H9 (cell line): ENCODE measurements at regions not wholly inside any gene's neighbourhood (a gene's known extent, or its start where the extent isn't known, plus 50 kb on each side); places are given as distances from the start of the nearest gene placed in this dataset.
"Not testable (repeated sequence)": the region's sequence is repeated elsewhere in the genome, so short reads cannot be mapped to it uniquely, and the experiment has no call there.

Experiments
- DNase-seq: peaks from one replicate; pipeline ENCODE4 v3.0.0-alpha.2; 2017
- H2AFZ ChIP-seq: one replicate; pipeline ENCODE4 v1.6.1; 2013; ENCODE audit warnings: mild to moderate bottlenecking, low read length, control low read depth, moderate library complexity
- H2AK5ac ChIP-seq: 2 replicates; pipeline ENCODE4 v1.6.1; 2013; ENCODE audit warnings: low read length, control low read depth, mixed read lengths; ENCODE audit not compliant: insufficient read length
- H2BK120ac ChIP-seq: one replicate; pipeline ENCODE4 v1.6.1; 2013; ENCODE audit warnings: low read depth, mild to moderate bottlenecking, low read length, control low read depth, inconsistent platforms; ENCODE audit not compliant: poor library complexity, severe bottlenecking
- H2BK12ac ChIP-seq: 2 replicates; pipeline ENCODE4 v1.6.1; 2013; ENCODE audit warnings: low read length, control low read depth, mixed read lengths, low read depth; ENCODE audit not compliant: insufficient read length
- H2BK15ac ChIP-seq: 2 replicates; pipeline ENCODE4 v1.6.1; 2013; ENCODE audit warnings: low read depth, low read length, control low read depth
- H2BK20ac ChIP-seq: one replicate; pipeline ENCODE4 v1.6.1; 2013; ENCODE audit warnings: low read depth, mild to moderate bottlenecking, low read length, control low read depth, inconsistent platforms; ENCODE audit not compliant: poor library complexity, severe bottlenecking
- H2BK5ac ChIP-seq: 2 replicates; pipeline ENCODE4 v1.6.1; 2013; ENCODE audit warnings: low read length, control low read depth, mixed read lengths; ENCODE audit not compliant: insufficient read length
- H3K14ac ChIP-seq: 2 replicates; pipeline ENCODE4 v1.6.1; 2013; ENCODE audit warnings: low read length, control low read depth; ENCODE audit not compliant: insufficient read depth
- H3K18ac ChIP-seq: 2 replicates; pipeline ENCODE4 v1.6.1; 2013; ENCODE audit warnings: low read depth, mild to moderate bottlenecking, mixed read lengths, low read length, control low read depth; ENCODE audit not compliant: insufficient read length
- H3K23ac ChIP-seq: 2 replicates; pipeline ENCODE4 v1.6.1; 2013; ENCODE audit warnings: low read length, control low read depth, mixed read lengths, low read depth; ENCODE audit not compliant: insufficient read length
- H3K23me2 ChIP-seq: 2 replicates; pipeline ENCODE4 v1.6.1; 2013; ENCODE audit warnings: low read depth, mild to moderate bottlenecking, mixed read lengths, low read length, control low read depth; ENCODE audit not compliant: insufficient read length, poor library complexity, severe bottlenecking
- H3K27ac ChIP-seq: 2 replicates; pipeline ENCODE4 v1.5.1; 2013; ENCODE audit warnings: low read length, control low read depth, mixed read lengths, low read depth; ENCODE audit not compliant: insufficient read length
- H3K27me3 ChIP-seq: 2 replicates; pipeline ENCODE4 v1.6.1; 2013; ENCODE audit warnings: low read length, control low read depth, inconsistent platforms; ENCODE audit not compliant: insufficient read depth
- H3K4ac ChIP-seq: 2 replicates; pipeline ENCODE4 v1.6.1; 2013; ENCODE audit warnings: low read depth, mild to moderate bottlenecking, control low read depth, inconsistent platforms, low read length, moderate library complexity
- H3K4me1 ChIP-seq: 2 replicates; pipeline ENCODE4 v1.6.1; 2013; ENCODE audit warnings: low read length, control low read depth, inconsistent platforms; ENCODE audit not compliant: insufficient read depth
- H3K4me2 ChIP-seq: 2 replicates; pipeline ENCODE4 v1.6.1; 2013; ENCODE audit warnings: low read length, control low read depth, mixed read lengths; ENCODE audit not compliant: insufficient read length, insufficient read depth
- H3K56ac ChIP-seq: 2 replicates; pipeline ENCODE4 v1.6.1; 2013; ENCODE audit warnings: low read depth, mild to moderate bottlenecking, mixed read lengths, low read length, control low read depth; ENCODE audit not compliant: insufficient read length
- H3K79me1 ChIP-seq: 2 replicates; pipeline ENCODE4 v1.6.1; 2013; ENCODE audit warnings: low read depth, mild to moderate bottlenecking, moderate library complexity, low read length, control low read depth, inconsistent platforms; ENCODE audit not compliant: insufficient read depth, poor library complexity, severe bottlenecking
- H3K79me2 ChIP-seq: 2 replicates; pipeline ENCODE4 v1.6.1; 2013; ENCODE audit warnings: low read length, control low read depth, inconsistent platforms; ENCODE audit not compliant: insufficient read depth
- H3K9ac ChIP-seq: 2 replicates; pipeline ENCODE4 v1.6.1; 2013; ENCODE audit warnings: low read length, control low read depth, mixed read lengths; ENCODE audit not compliant: insufficient read length; ENCODE audit errors: extremely low read depth
- H3K9me3 ChIP-seq: one replicate; pipeline ENCODE4 v1.6.1; 2013; ENCODE audit warnings: low read depth, low read length, inconsistent platforms; ENCODE audit not compliant: control insufficient read depth
- H3T11ph ChIP-seq: one replicate; pipeline ENCODE4 v1.6.1; 2013; ENCODE audit warnings: mild to moderate bottlenecking, low read length, control low read depth, inconsistent platforms
- H4K20me1 ChIP-seq: one replicate; pipeline ENCODE4 v1.6.1; 2013; ENCODE audit not compliant: control insufficient read depth, insufficient read length, insufficient read depth
- H4K5ac ChIP-seq: 2 replicates; pipeline ENCODE4 v1.6.1; 2013; ENCODE audit warnings: low read depth, mild to moderate bottlenecking, mixed read lengths, low read length, control low read depth; ENCODE audit not compliant: insufficient read length
- H4K8ac ChIP-seq: replicated peaks from 2 replicates; pipeline ENCODE4 v1.6.1; 2013; ENCODE audit warnings: low read length, control low read depth, mixed read lengths, low read depth; ENCODE audit not compliant: insufficient read length
- H4K91ac ChIP-seq: 2 replicates; pipeline ENCODE4 v1.6.1; 2013; ENCODE audit warnings: low read depth, mild to moderate bottlenecking, moderate library complexity, mixed read lengths, low read length, control low read depth; ENCODE audit not compliant: insufficient read length
- H3K27ac Mint-ChIP-seq, 3 experiments: 2 replicates in 2 of 3; 3 replicates in 1 of 3; pipeline ENCODE4 v1.8.0; 2020 to 2021; ENCODE audit warnings: mixed read lengths in 3 of 3, mild to moderate bottlenecking in 1 of 3, moderate library complexity in 1 of 3
- H3K27me3 Mint-ChIP-seq: 2 replicates; pipeline ENCODE4 v1.8.0; 2021; ENCODE audit warnings: low read depth, mild to moderate bottlenecking, moderate library complexity, mixed read lengths
- H3K36me3 Mint-ChIP-seq, 3 experiments: 2 replicates in 2 of 3; 3 replicates in 1 of 3; pipeline ENCODE4 v1.8.0; 2020 to 2021; ENCODE audit warnings: low read depth in 3 of 3, mixed read lengths in 3 of 3; ENCODE audit not compliant: insufficient read depth in 1 of 3
- H3K4me1 Mint-ChIP-seq, 2 experiments: 2 replicates each; pipeline ENCODE4 v1.8.0; 2020; ENCODE audit warnings: mixed read lengths in 2 of 2
- H3K4me3 Mint-ChIP-seq, 2 experiments: 2 replicates in 1 of 2; 3 replicates in 1 of 2; pipeline ENCODE4 v1.8.0; 2020 to 2021; ENCODE audit warnings: mild to moderate bottlenecking in 2 of 2, mixed read lengths in 2 of 2, moderate library complexity in 1 of 2
- H3K9me3 Mint-ChIP-seq, 2 experiments: 2 replicates in 1 of 2; 3 replicates in 1 of 2; pipeline ENCODE4 v1.8.0; 2020; ENCODE audit warnings: mild to moderate bottlenecking in 2 of 2, mixed read lengths in 2 of 2, moderate library complexity in 1 of 2
- WGBS: extraction: QIAGEN DNeasy Blood & Tissue Kit; methylation state at CpG from one replicate; pipeline ENCODE4 v1.1.7; 2013; ENCODE audit warnings: missing lambda C conversion rate, low lambda C conversion rate, mixed read lengths; ENCODE audit not compliant: insufficient read length; ENCODE audit errors: extremely low coverage; 5-methylcytosine and 5-hydroxymethylcytosine counted together

DNA sequence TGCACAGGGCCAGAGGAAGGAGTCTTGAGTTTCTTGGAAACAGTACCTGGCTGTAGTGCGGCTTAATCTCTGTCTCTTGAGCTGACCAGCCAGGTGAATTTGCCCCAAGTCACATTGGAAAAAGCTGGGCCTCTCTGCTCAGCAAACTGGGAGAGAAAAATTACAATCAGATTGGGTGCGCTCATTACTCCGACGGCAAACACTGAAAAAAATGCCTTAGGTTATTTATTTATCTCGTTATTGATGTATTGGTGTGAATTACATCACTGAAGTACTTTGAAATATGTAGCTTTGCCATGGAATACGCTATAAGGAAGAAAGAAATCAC is 4493.4 kb upstream of the OR11H1 start:
- not testable (repeated sequence) for H2BK15ac ChIP-seq, H2BK12ac ChIP-seq, H3K79me1 ChIP-seq, DNase-seq, H3K56ac ChIP-seq, H2BK20ac ChIP-seq, H3K23me2 ChIP-seq, H3K18ac ChIP-seq, H3K27ac Mint-ChIP-seq, H2AFZ ChIP-seq, H2AK5ac ChIP-seq, H2BK120ac ChIP-seq, H3T11ph ChIP-seq, H3K4me1 ChIP-seq, H3K4me2 ChIP-seq, H3K27ac ChIP-seq, H3K79me2 ChIP-seq, H3K23ac ChIP-seq, H3K4ac ChIP-seq, H3K4me1 Mint-ChIP-seq, H3K27me3 ChIP-seq, H3K4me3 Mint-ChIP-seq, H3K9ac ChIP-seq, H4K5ac ChIP-seq, H4K20me1 ChIP-seq, H2BK5ac ChIP-seq, H4K91ac ChIP-seq, H3K14ac ChIP-seq, H4K8ac ChIP-seq
- H3K9me3 Mint-ChIP-seq, result peaks cover 99 to 100% of the 10 kb centered on the region in 2 experiments
- no CpG with 5 or more reads among the region's 6 CpGs for whole genome bisulfite sequencing
- H3K9me3 ChIP-seq, result peaks cover 96% of the 10 kb centered on the region
- H3K27me3 Mint-ChIP-seq, result peaks cover 29% of the 10 kb centered on the region
- peaks cover 57 to 82% (median 71%) of the 10 kb centered on the region in 3 experiments for H3K36me3 Mint-ChIP-seq

DNA sequence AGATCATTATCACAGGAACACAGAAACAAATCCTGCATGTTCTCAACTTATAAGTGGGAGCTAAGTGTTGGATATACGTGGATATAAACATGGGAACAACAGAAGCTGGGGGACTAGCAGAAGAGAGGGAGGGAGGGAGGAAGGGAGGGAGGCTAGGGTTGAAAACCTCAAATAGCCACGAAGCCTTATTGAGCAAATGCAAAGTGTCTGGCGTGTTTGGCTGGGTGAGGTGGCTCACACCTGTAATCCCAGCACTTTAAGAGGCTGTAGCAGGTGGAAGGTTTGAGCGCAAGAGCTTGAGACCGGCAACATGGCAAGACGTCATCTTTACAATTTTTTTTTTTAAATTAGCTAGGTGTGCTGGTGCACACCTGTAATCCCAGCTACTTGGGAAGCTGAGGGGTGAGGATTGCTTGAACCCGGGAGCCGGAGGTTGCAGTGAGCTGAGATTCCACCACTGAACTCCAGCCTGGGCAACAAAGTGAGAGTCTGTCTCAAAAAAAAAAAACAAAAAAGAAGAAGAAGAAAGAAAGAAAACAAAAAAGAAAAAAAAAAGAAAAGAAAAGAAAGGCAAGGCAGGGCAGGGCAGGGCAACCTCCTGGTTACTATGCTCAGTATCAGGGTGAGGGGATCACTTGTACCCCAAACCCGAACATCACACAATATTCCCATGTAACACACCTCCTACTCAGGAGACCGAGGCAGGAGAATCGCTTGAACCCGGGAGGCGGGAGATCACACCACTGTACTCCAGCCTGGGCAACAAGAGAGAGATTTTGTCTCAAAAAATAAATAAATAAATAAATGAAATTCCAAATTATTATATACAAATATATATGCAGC is 4492.7 kb upstream of the OR11H1 start:
- not testable (repeated sequence) for H2BK12ac ChIP-seq, H3K9ac ChIP-seq, H3K4me2 ChIP-seq, H3K4me1 ChIP-seq, DNase-seq, H3K14ac ChIP-seq, H3K27ac Mint-ChIP-seq, H2AK5ac ChIP-seq, H3K79me2 ChIP-seq, H3T11ph ChIP-seq, H4K5ac ChIP-seq, H4K8ac ChIP-seq, H3K18ac ChIP-seq, H3K23me2 ChIP-seq, H2BK120ac ChIP-seq, H2AFZ ChIP-seq, H3K56ac ChIP-seq, H3K23ac ChIP-seq, H2BK20ac ChIP-seq, H3K27ac ChIP-seq, H3K4ac ChIP-seq, H2BK15ac ChIP-seq, H3K27me3 ChIP-seq, H4K20me1 ChIP-seq, H2BK5ac ChIP-seq, H3K79me1 ChIP-seq, H3K4me1 Mint-ChIP-seq, H3K4me3 Mint-ChIP-seq, H4K91ac ChIP-seq
- Mint-ChIP-seq H3K36me3 (peaks cover 59 to 82% (median 70%) of the 10 kb centered on the region in 3 experiments), H3K9me3 (peaks cover 99 to 100% of the 10 kb centered on the region in 2 experiments), H3K27me3 (peaks cover 30% of the 10 kb centered on the region)
- no CpG with 5 or more reads among the region's 13 CpGs for WGBS
- peaks cover 96% of the 10 kb centered on the region for H3K9me3 ChIP-seq
